IMR-90 (cell line): ENCODE measurements at regions not wholly inside any gene's neighbourhood (a gene's known extent, or its start where the extent isn't known, plus 50 kb on each side); places are given as distances from the start of the nearest gene placed in this dataset.

Experiments
- BHLHE40 ChIP-seq: fragments of 150-350 bp; IDR thresholded peaks from 2 replicates; pipeline ENCODE4 v1.6.1; 2016; ENCODE audit warnings: mild to moderate bottlenecking, low read depth, low read length
- CHD1 ChIP-seq: IDR thresholded peaks from 2 replicates; pipeline ENCODE4 v1.6.1; 2012; ENCODE audit warnings: low read depth, low read length, improper control_type of control experiment
- CTCF ChIP-seq: conservative IDR thresholded peaks from 2 replicates; pipeline ENCODE4 v1.5.1; 2012; ENCODE audit warnings: mild to moderate bottlenecking, low read depth, low read length, improper control_type of control experiment
- ELK1 ChIP-seq: fragments of 150-350 bp; IDR thresholded peaks from 2 replicates; pipeline ENCODE4 v1.6.1; 2016; ENCODE audit warnings: low read depth, mild to moderate bottlenecking, low read length, moderate library complexity, borderline replicate concordance
- MAFK ChIP-seq: IDR thresholded peaks from 2 replicates; pipeline ENCODE4 v1.6.1; 2012; ENCODE audit warnings: low read depth, low read length, improper control_type of control experiment
- MAZ ChIP-seq: IDR thresholded peaks from 2 replicates; pipeline ENCODE4 v1.6.1; 2012; ENCODE audit warnings: low read depth, mild to moderate bottlenecking, low read length, improper control_type of control experiment, moderate library complexity, borderline replicate concordance
- NFE2L2 ChIP-seq: fragments of 150-350 bp; IDR thresholded peaks from 2 replicates; pipeline ENCODE4 v1.6.1; 2016; ENCODE audit warnings: low read depth, mild to moderate bottlenecking, low read length
- POLR2A ChIP-seq: IDR thresholded peaks from 2 replicates; pipeline ENCODE4 v1.6.1; 2012; ENCODE audit warnings: mild to moderate bottlenecking, low read depth, low read length
- RAD21 ChIP-seq: IDR thresholded peaks from 2 replicates; pipeline ENCODE4 v1.6.1; 2012; ENCODE audit warnings: low read length, improper control_type of control experiment
- RCOR1 ChIP-seq: IDR thresholded peaks from 2 replicates; pipeline ENCODE4 v1.6.1; 2012; ENCODE audit warnings: mild to moderate bottlenecking, low read length, improper control_type of control experiment; ENCODE audit not compliant: insufficient replicate concordance
- RFX5 ChIP-seq: IDR thresholded peaks from 2 replicates; pipeline ENCODE4 v1.8.0; 2012; ENCODE audit warnings: low read depth, mild to moderate bottlenecking, low read length, moderate library complexity

- TF ChIP-seq MAZ (no peak), RCOR1 (no peak), POLR2A (no peak), CTCF (no peak), RAD21 (no peak), NFE2L2 (no peak), BHLHE40 (no peak), MAFK (no peak), CHD1 (no peak), RFX5 (no peak), ELK1 (no peak)
These were observed 161.2 kb upstream of the OGFRL1 start for GRCh38 chr6:71127374-71127773.
